SK-N-SH treated with all-trans-retinoic acid at 6 μM for 48 hours (cell line): ENCODE measurements at regions not wholly inside any gene's neighbourhood (a gene's known extent, or its start where the extent isn't known, plus 50 kb on each side); places are given as distances from the start of the nearest gene placed in this dataset.

ENCODE experiments used
- ATAC-seq: fragments of 200-7000 bp; cut with Tn5 transposase; 3 replicates; pipeline ENCODE4 v1.9.1; 2020; ENCODE audit warnings: mild to moderate bottlenecking, moderate library complexity
- ARNTL ChIP-seq: fragments of 450-650 bp; formaldehyde crosslinking; IDR thresholded peaks from 2 replicates; pipeline ENCODE4 v1.5.0; 2020; ENCODE audit warnings: low read depth, mild to moderate bottlenecking, moderate library complexity, borderline replicate concordance
- BACH2 ChIP-seq: fragments of 250-450 bp; sonication (Bioruptor Pico); IDR thresholded peaks from 2 replicates; pipeline ENCODE4 v1.9.0; 2021; ENCODE audit warnings: mild to moderate bottlenecking, borderline replicate concordance
- CSDC2 ChIP-seq: fragments of 250-450 bp; sonication (Bioruptor Pico); IDR thresholded peaks from 2 replicates; pipeline ENCODE4 v1.5.0; 2020; ENCODE audit warnings: mild to moderate bottlenecking, moderate library complexity
- ESRRG ChIP-seq: fragments of 250-450 bp; sonication (Bioruptor Pico); IDR thresholded peaks from 2 replicates; pipeline ENCODE4 v1.6.1; 2021; ENCODE audit warnings: mild to moderate bottlenecking
- GLIS3 ChIP-seq: fragments of 250-450 bp; sonication (Bioruptor Pico); IDR thresholded peaks from 2 replicates; pipeline ENCODE4 v1.5.0; 2020; ENCODE audit warnings: mild to moderate bottlenecking, moderate library complexity
- ISL1 ChIP-seq: fragments of 250-450 bp; sonication (Bioruptor Pico); IDR thresholded peaks from 2 replicates; pipeline ENCODE4 v2.1.2; 2022; ENCODE audit warnings: mild to moderate bottlenecking, moderate library complexity
- OSR1 ChIP-seq: fragments of 250-450 bp; sonication (Bioruptor Pico); IDR thresholded peaks from 2 replicates; pipeline ENCODE4 v1.8.0; 2022; ENCODE audit warnings: moderate library complexity, mild to moderate bottlenecking, inconsistent platforms
- RARB ChIP-seq: fragments of 250-450 bp; sonication (Bioruptor Pico); IDR thresholded peaks from 2 replicates; pipeline ENCODE4 v1.8.0; 2021; ENCODE audit warnings: mild to moderate bottlenecking, moderate library complexity
- SNAI2 ChIP-seq: fragments of 250-450 bp; sonication (Bioruptor Pico); IDR thresholded peaks from 2 replicates; pipeline ENCODE4 v1.5.0; 2020; ENCODE audit warnings: mild to moderate bottlenecking, moderate library complexity
- TOX ChIP-seq: fragments of 250-450 bp; sonication (Bioruptor Pico); IDR thresholded peaks from 2 replicates; pipeline ENCODE4 v1.8.0; 2021; ENCODE audit warnings: mild to moderate bottlenecking, moderate library complexity, borderline replicate concordance
- ZC3H10 ChIP-seq: fragments of 250-450 bp; sonication (Bioruptor Pico); IDR thresholded peaks from 2 replicates; pipeline ENCODE4 v1.5.1; 2021; ENCODE audit warnings: mild to moderate bottlenecking, moderate library complexity
- ZFP3 ChIP-seq: fragments of 250-450 bp; sonication (Bioruptor Pico); IDR thresholded peaks from 2 replicates; pipeline ENCODE4 v1.5.0; 2020; ENCODE audit warnings: mild to moderate bottlenecking, moderate library complexity
- ZFP30 ChIP-seq: fragments of 450-650 bp; formaldehyde crosslinking; IDR thresholded peaks from 2 replicates; pipeline ENCODE4 v1.5.0; 2022; ENCODE audit warnings: mild to moderate bottlenecking, moderate library complexity
- ZNF565 ChIP-seq: fragments of 450-650 bp; formaldehyde crosslinking; conservative IDR thresholded peaks from 2 replicates; pipeline ENCODE4 v1.5.0; 2020; ENCODE audit warnings: low read depth, mild to moderate bottlenecking, moderate library complexity
- ZNF70 ChIP-seq: fragments of 450-650 bp; formaldehyde crosslinking; IDR thresholded peaks from 2 replicates; pipeline ENCODE4 v1.5.0; 2020; ENCODE audit warnings: mild to moderate bottlenecking, moderate library complexity
- ZNF8 ChIP-seq: fragments of 450-650 bp; formaldehyde crosslinking; IDR thresholded peaks from 2 replicates; pipeline ENCODE4 v1.5.0; 2020; ENCODE audit warnings: mild to moderate bottlenecking, moderate library complexity
- TF ChIP-seq, protein P1 (sequence below): fragments of 250-450 bp; sonication (Bioruptor Pico); IDR thresholded peaks from 2 replicates; pipeline ENCODE4 v1.8.0; 2021; ENCODE audit warnings: low read depth, mild to moderate bottlenecking, moderate library complexity, borderline replicate concordance
- TF ChIP-seq, protein P2 (sequence below): fragments of 250-450 bp; sonication (Bioruptor Pico); IDR thresholded peaks from 2 replicates; pipeline ENCODE4 v1.8.0; 2020; ENCODE audit warnings: mild to moderate bottlenecking, moderate library complexity, borderline replicate concordance
- TF ChIP-seq, protein P3 (sequence below): fragments of 250-450 bp; sonication (Bioruptor Pico); IDR thresholded peaks from 2 replicates; pipeline ENCODE4 v1.5.1; 2021; ENCODE audit warnings: mild to moderate bottlenecking, moderate library complexity
- TF ChIP-seq, protein P4 (sequence below): fragments of 250-450 bp; sonication (Bioruptor Pico); IDR thresholded peaks from 2 replicates; pipeline ENCODE4 v1.5.0; 2020; ENCODE audit warnings: mild to moderate bottlenecking, moderate library complexity
- TF ChIP-seq, protein P5 (sequence below): fragments of 250-450 bp; sonication (Bioruptor Pico); IDR thresholded peaks from 2 replicates; pipeline ENCODE4 v1.5.1; 2020; ENCODE audit warnings: low read depth, mild to moderate bottlenecking, moderate library complexity

DNA sequence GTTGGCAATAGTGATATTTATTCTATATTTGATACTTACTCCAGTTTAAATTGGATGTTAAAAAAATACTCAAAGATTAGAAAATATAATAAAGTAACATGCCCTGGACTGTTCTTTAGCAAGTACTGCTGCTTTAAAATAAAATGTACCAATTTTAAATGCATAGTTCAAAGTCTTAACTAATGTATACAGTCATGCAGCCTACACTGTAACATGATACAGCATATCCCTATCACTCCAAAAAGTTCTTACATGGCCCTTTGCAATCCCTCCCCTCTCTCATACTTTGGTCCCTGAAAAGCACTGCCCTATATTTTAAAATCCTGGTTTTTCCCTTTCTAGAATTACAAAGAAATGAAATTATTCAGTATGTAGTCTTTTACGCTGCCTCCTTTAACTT is 726.6 kb downstream of the LTN1 start:
- no peak for ATAC-seq
- TF ChIP-seq RARB (CRISPR knock-in tag), result no peak
- no peak for TF ChIP-seq ARNTL (CRISPR knock-in tag)
- TF ChIP-seq, protein P1, sequence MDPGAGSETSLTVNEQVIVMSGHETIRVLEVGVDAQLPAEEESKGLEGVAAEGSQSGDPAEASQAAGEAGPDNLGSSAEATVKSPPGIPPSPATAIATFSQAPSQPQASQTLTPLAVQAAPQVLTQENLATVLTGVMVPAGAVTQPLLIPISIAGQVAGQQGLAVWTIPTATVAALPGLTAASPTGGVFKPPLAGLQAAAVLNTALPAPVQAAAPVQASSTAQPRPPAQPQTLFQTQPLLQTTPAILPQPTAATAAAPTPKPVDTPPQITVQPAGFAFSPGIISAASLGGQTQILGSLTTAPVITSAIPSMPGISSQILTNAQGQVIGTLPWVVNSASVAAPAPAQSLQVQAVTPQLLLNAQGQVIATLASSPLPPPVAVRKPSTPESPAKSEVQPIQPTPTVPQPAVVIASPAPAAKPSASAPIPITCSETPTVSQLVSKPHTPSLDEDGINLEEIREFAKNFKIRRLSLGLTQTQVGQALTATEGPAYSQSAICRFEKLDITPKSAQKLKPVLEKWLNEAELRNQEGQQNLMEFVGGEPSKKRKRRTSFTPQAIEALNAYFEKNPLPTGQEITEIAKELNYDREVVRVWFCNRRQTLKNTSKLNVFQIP (CRISPR knock-in tag), result no peak
- no peak for TF ChIP-seq ISL1
- TF ChIP-seq OSR1 (CRISPR knock-in tag), result no peak
- no peak for TF ChIP-seq GLIS3
- TF ChIP-seq, protein P2, sequence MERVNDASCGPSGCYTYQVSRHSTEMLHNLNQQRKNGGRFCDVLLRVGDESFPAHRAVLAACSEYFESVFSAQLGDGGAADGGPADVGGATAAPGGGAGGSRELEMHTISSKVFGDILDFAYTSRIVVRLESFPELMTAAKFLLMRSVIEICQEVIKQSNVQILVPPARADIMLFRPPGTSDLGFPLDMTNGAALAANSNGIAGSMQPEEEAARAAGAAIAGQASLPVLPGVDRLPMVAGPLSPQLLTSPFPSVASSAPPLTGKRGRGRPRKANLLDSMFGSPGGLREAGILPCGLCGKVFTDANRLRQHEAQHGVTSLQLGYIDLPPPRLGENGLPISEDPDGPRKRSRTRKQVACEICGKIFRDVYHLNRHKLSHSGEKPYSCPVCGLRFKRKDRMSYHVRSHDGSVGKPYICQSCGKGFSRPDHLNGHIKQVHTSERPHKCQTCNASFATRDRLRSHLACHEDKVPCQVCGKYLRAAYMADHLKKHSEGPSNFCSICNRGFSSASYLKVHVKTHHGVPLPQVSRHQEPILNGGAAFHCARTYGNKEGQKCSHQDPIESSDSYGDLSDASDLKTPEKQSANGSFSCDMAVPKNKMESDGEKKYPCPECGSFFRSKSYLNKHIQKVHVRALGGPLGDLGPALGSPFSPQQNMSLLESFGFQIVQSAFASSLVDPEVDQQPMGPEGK (CRISPR knock-in tag), result no peak
- no peak for TF ChIP-seq SNAI2
- TF ChIP-seq ZNF8 (CRISPR knock-in tag), result no peak
- TF ChIP-seq, protein P3, sequence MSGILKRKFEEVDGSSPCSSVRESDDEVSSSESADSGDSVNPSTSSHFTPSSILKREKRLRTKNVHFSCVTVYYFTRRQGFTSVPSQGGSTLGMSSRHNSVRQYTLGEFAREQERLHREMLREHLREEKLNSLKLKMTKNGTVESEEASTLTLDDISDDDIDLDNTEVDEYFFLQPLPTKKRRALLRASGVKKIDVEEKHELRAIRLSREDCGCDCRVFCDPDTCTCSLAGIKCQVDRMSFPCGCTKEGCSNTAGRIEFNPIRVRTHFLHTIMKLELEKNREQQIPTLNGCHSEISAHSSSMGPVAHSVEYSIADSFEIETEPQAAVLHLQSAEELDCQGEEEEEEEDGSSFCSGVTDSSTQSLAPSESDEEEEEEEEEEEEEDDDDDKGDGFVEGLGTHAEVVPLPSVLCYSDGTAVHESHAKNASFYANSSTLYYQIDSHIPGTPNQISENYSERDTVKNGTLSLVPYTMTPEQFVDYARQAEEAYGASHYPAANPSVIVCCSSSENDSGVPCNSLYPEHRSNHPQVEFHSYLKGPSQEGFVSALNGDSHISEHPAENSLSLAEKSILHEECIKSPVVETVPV (CRISPR knock-in tag), result no peak
- no peak for TF ChIP-seq ZFP3 (CRISPR knock-in tag)
- TF ChIP-seq, protein P4, sequence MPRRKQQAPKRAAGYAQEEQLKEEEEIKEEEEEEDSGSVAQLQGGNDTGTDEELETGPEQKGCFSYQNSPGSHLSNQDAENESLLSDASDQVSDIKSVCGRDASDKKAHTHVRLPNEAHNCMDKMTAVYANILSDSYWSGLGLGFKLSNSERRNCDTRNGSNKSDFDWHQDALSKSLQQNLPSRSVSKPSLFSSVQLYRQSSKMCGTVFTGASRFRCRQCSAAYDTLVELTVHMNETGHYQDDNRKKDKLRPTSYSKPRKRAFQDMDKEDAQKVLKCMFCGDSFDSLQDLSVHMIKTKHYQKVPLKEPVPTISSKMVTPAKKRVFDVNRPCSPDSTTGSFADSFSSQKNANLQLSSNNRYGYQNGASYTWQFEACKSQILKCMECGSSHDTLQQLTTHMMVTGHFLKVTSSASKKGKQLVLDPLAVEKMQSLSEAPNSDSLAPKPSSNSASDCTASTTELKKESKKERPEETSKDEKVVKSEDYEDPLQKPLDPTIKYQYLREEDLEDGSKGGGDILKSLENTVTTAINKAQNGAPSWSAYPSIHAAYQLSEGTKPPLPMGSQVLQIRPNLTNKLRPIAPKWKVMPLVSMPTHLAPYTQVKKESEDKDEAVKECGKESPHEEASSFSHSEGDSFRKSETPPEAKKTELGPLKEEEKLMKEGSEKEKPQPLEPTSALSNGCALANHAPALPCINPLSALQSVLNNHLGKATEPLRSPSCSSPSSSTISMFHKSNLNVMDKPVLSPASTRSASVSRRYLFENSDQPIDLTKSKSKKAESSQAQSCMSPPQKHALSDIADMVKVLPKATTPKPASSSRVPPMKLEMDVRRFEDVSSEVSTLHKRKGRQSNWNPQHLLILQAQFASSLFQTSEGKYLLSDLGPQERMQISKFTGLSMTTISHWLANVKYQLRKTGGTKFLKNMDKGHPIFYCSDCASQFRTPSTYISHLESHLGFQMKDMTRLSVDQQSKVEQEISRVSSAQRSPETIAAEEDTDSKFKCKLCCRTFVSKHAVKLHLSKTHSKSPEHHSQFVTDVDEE (CRISPR knock-in tag), result no peak
- no peak for TF ChIP-seq ZNF70
- TF ChIP-seq BACH2 (CRISPR knock-in tag), result no peak
- TF ChIP-seq ESRRG (CRISPR knock-in tag), result no peak
- no peak for TF ChIP-seq ZFP30 (CRISPR knock-in tag)
- TF ChIP-seq, protein P5, sequence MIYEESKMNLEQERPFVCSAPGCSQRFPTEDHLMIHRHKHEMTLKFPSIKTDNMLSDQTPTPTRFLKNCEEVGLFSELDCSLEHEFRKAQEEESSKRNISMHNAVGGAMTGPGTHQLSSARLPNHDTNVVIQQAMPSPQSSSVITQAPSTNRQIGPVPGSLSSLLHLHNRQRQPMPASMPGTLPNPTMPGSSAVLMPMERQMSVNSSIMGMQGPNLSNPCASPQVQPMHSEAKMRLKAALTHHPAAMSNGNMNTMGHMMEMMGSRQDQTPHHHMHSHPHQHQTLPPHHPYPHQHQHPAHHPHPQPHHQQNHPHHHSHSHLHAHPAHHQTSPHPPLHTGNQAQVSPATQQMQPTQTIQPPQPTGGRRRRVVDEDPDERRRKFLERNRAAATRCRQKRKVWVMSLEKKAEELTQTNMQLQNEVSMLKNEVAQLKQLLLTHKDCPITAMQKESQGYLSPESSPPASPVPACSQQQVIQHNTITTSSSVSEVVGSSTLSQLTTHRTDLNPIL, result no peak
- TF ChIP-seq TOX (CRISPR knock-in tag), result no peak
- no peak for TF ChIP-seq ZNF565
- TF ChIP-seq CSDC2 (CRISPR knock-in tag), result no peak

DNA sequence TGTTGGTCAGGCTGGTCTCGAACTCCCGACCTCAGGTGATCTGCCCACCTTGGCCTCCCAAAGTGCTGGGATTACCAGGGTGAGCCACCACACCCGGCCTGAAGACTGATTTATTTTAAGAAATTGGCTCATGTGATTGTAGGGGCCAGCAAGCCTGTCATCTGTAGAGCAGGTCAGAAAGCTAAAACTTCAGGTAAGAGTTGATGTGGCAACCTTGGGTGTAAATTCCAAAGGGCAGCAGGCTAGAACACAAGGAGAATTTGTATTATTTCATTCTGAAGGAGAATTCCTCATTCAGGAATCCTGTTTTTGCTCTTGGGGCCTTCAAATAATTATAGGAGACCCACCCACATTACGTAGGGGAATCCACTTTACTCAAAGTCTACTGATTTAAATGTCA is 728.7 kb downstream of the LTN1 start:
- TF ChIP-seq, protein P4 (CRISPR knock-in tag), result no peak
- TF ChIP-seq OSR1 (CRISPR knock-in tag), result no peak
- no peak for TF ChIP-seq ZFP30 (CRISPR knock-in tag)
- no peak for TF ChIP-seq ZNF70
- TF ChIP-seq ZNF565, result no peak
- no peak for TF ChIP-seq CSDC2 (CRISPR knock-in tag)
- no peak for TF ChIP-seq ZNF8 (CRISPR knock-in tag)
- TF ChIP-seq BACH2 (CRISPR knock-in tag), result no peak
- TF ChIP-seq ZFP3 (CRISPR knock-in tag), result no peak
- TF ChIP-seq ARNTL (CRISPR knock-in tag), result no peak
- TF ChIP-seq ZC3H10 (CRISPR knock-in tag), result no peak
- TF ChIP-seq, protein P1 (CRISPR knock-in tag), result no peak
- ATAC-seq, result no peak
